Uterus (tissue), 3 donors: ENCODE measurements at regions not wholly inside any gene's neighbourhood (a gene's known extent, or its start where the extent isn't known, plus 50 kb on each side); places are given as distances from the start of the nearest gene placed in this dataset.

Source experiments
- DNase-seq, 2 donors: peaks; one replicate each; pipeline ENCODE4 v3.0.0-alpha.2; 2019 to 2020
- H3K27ac ChIP-seq, 2 donors: fragments of 200-600 bp; sonication (generic); 1 replicate in 1 of 2; 2 replicates in 1 of 2; pipeline ENCODE4 v1.5.1; 2016 to 2018
- H3K27me3 ChIP-seq, 2 donors: fragments of 200-600 bp; sonication (generic); one replicate each; pipeline ENCODE4 v1.5.1; 2018 to 2019; ENCODE audit warnings: control low read depth in 1 of 2
- H3K36me3 ChIP-seq, 2 donors: fragments of 200-600 bp; sonication (generic); one replicate each; pipeline ENCODE4 v1.5.1; 2019; ENCODE audit warnings: control low read depth in 1 of 2
- H3K4me1 ChIP-seq, 2 donors: fragments of 200-600 bp; sonication (generic); one replicate each; pipeline ENCODE4 v1.5.1; 2018 to 2019; ENCODE audit warnings: control low read depth in 1 of 2
- H3K4me3 ChIP-seq, 2 donors: fragments of 200-600 bp; sonication (generic); 1 replicate in 1 of 2; 2 replicates in 1 of 2; pipeline ENCODE4 v1.5.1; 2018 to 2019; ENCODE audit warnings: mild to moderate bottlenecking in 1 of 2
- H3K9me3 ChIP-seq, 2 donors: fragments of 200-600 bp; sonication (generic); one replicate each; pipeline ENCODE4 v1.5.1; 2019; ENCODE audit warnings: control low read depth in 1 of 2
- CTCF ChIP-seq, 4 experiments: fragments of 200-600 bp in 2 of 4; fragments of 450-650 bp in 2 of 4; sonication (generic) in 2 of 4; IDR thresholded peaks; one replicate each; pipeline ENCODE4 v1.5.1; 2016 to 2019; ENCODE audit warnings: antibody characterized with exemption in 4 of 4, mild to moderate bottlenecking in 2 of 4, moderate library complexity in 1 of 4
- POLR2A ChIP-seq, 2 donors: fragments of 450-650 bp; IDR thresholded peaks; one replicate each; pipeline ENCODE4 v1.6.1; 2016; ENCODE audit warnings: antibody characterized with exemption in 2 of 2, mild to moderate bottlenecking in 1 of 2, moderate library complexity in 1 of 2
- intact Hi-C: fragments of 100-400 bp; cut with DNase I; formaldehyde crosslinking; loops from one replicate; pipeline ENCODE4 v1.15.1; 2023; ENCODE audit warnings: low total_unique reads
- donor health status: DM: yes; HTN: yes; CAD: no.

- H3K4me3 ChIP-seq = no peak overlapping the region
- H3K9me3 ChIP-seq = no peaks in the 10 kb centered on the region
- no peaks in the 10 kb centered on the region for H3K4me1 ChIP-seq
- H3K27ac ChIP-seq = no peak overlapping the region
- no peaks in the 10 kb centered on the region for H3K36me3 ChIP-seq
- intact Hi-C loops = no loop called here
- no peak for DNase-seq
- H3K27me3 ChIP-seq = no peaks in the 10 kb centered on the region
- no peak for TF ChIP-seq CTCF (IDR thresholded peaks at IDR 0.05)
- TF ChIP-seq POLR2A (IDR thresholded peaks at IDR 0.05) = no peak
Measured at GRCh38 chr7:85426487-85426960, 239.7 kb upstream of the SEMA3D start.

DNA sequence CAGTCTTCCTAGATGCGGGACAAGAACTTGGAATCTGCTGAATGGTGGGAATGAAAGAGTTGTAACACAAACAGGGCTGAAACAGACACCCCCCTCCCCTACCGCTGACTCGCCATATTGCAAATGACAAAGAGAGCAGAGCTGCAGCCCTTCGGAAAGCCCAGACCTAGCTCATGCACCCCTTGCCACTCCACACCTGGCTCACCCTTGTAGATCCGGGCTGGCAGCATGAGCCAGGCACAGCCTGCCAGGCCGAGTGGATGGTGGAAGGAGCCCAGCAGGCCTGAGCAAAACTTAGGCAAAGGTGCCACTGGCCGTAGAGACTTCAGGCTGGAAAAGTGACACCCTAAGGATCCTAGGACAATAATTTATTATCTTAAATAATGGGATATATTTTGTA is 237.4 kb upstream of the SEMA3D start:
- intact Hi-C loops = no loop called here

DNA sequence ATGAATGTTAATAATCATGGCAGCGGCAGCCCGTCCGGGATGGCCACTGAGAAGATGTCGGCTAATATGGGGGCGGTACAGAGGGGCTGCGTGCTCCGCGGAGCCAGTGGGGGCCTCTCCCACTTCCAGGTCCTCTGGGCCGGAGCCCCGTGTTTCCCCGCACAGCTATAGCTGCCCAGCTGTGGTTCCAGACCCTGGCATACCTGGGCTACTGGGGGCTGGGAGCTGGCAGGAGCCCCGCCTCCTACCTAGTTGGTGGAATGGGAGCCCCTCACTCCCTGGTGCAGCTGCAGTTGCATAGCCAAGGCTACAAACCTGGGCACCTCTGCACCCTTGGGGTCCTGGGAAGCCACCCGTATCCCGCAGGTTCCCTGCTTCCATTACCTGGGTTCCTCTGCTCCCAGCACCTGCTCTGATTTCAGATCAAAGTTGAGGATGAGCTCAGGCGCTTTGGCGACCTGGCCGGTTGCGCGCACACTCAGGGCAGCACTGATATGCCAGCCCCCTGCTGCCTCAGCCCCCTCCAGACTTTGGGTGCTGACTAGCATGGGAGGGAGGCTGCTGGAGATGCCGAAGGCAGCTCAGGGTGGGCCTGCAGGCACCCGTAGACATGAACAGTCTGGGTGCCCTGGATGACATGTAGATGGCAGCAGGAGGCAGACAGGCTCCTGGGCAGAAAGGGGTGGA is 236.5 kb upstream of the SEMA3D start:
- DNase-seq = no peak
- no peak overlapping the region for H3K4me3 ChIP-seq
- no peaks in the 10 kb centered on the region for H3K36me3 ChIP-seq
- no peak overlapping the region for H3K27ac ChIP-seq
- H3K4me1 ChIP-seq = no peaks in the 10 kb centered on the region
- H3K9me3 ChIP-seq = no peaks in the 10 kb centered on the region
- intact Hi-C loops = no loop called here
- TF ChIP-seq POLR2A (IDR thresholded peaks at IDR 0.05) = no peak
- TF ChIP-seq CTCF (IDR thresholded peaks at IDR 0.05) = no peak
- no peaks in the 10 kb centered on the region for H3K27me3 ChIP-seq

More for the DNA sequence above, 237.4 kb upstream of the SEMA3D start:
- Histone ChIP-seq H3K27me3 (no peaks in the 10 kb centered on the region), H3K27ac (no peak overlapping the region), H3K4me1 (no peaks in the 10 kb centered on the region), H3K4me3 (no peak overlapping the region), H3K36me3 (no peaks in the 10 kb centered on the region), H3K9me3 (no peaks in the 10 kb centered on the region)
- DNase-seq = no peak
- TF ChIP-seq CTCF (IDR thresholded peaks at IDR 0.05) (no peak), POLR2A (IDR thresholded peaks at IDR 0.05) (no peak)

GRCh38 chr7:85415743-85416142 is 228.9 kb upstream of the SEMA3D start:
- no peaks in the 10 kb centered on the region for H3K36me3 ChIP-seq
- no peaks in the 10 kb centered on the region for H3K27me3 ChIP-seq
- TF ChIP-seq POLR2A (IDR thresholded peaks at IDR 0.05) (no peak), CTCF (IDR thresholded peaks at IDR 0.05) (no peak)
- no peak overlapping the region for H3K27ac ChIP-seq
- no peaks in the 10 kb centered on the region for H3K4me1 ChIP-seq
- H3K9me3 ChIP-seq = no peaks in the 10 kb centered on the region
- H3K4me3 ChIP-seq = no peak overlapping the region
- intact Hi-C loops = no loop called here
- no peak for DNase-seq

- H3K27ac ChIP-seq = no peak overlapping the region
- H3K27me3 ChIP-seq = no peaks in the 10 kb centered on the region
- H3K4me3 ChIP-seq = no peak overlapping the region
- TF ChIP-seq POLR2A (IDR thresholded peaks at IDR 0.05) (no peak), CTCF (IDR thresholded peaks at IDR 0.05) (no peak)
- no peaks in the 10 kb centered on the region for H3K36me3 ChIP-seq
- no peak for DNase-seq
- no peaks in the 10 kb centered on the region for H3K9me3 ChIP-seq
- intact Hi-C loops = no loop called here
- no peaks in the 10 kb centered on the region for H3K4me1 ChIP-seq
Measured at GRCh38 chr7:85413718-85414117, 226.9 kb upstream of the SEMA3D start.
